ENCODE measurements at regions not wholly inside any gene's neighbourhood (a gene's known extent, or its start where the extent isn't known, plus 50 kb on each side); places are given as distances from the start of the nearest gene placed in this dataset.

DNA sequence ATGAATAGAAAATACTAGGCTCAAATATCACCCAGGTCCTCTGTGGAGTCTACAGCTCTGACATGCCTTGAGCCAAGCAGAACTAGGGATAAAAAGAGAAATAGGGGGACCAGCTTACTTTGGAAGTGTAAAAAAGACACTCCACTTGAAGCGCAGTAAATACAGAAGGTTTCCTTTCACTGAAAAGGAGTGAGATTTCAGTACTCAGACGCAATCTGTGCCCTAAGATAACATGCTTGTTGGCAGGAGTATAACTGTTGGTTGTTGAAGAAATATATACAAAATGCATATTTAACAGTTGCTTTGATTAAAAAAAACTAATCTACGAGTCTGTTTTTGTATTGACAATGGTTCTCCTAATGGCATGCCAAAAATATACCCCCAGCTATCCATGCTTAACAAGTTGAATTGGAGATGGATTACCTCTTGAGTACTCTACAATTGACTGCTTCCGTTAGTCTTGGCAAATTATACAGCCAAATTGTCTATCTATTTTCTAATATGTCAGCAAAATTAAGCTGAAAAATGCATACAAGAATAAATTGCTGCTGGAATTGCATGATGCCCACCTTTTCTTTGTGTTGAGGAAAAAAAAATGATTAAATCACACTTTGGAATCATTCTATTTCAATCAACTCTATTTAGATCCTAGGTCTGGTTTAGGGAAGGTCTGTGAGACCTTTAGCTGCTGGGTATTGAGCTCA is 91.6 kb downstream of the FAT3 start:
- no peak for TF ChIP-seq SMC3 (IDR thresholded peaks at IDR 0.05; ENCODE audit: low read depth, low read length)
- TF ChIP-seq MXI1 (IDR thresholded peaks at IDR 0.05; ENCODE audit: low read depth, low read length) = no peak
- TF ChIP-seq, protein P1, sequence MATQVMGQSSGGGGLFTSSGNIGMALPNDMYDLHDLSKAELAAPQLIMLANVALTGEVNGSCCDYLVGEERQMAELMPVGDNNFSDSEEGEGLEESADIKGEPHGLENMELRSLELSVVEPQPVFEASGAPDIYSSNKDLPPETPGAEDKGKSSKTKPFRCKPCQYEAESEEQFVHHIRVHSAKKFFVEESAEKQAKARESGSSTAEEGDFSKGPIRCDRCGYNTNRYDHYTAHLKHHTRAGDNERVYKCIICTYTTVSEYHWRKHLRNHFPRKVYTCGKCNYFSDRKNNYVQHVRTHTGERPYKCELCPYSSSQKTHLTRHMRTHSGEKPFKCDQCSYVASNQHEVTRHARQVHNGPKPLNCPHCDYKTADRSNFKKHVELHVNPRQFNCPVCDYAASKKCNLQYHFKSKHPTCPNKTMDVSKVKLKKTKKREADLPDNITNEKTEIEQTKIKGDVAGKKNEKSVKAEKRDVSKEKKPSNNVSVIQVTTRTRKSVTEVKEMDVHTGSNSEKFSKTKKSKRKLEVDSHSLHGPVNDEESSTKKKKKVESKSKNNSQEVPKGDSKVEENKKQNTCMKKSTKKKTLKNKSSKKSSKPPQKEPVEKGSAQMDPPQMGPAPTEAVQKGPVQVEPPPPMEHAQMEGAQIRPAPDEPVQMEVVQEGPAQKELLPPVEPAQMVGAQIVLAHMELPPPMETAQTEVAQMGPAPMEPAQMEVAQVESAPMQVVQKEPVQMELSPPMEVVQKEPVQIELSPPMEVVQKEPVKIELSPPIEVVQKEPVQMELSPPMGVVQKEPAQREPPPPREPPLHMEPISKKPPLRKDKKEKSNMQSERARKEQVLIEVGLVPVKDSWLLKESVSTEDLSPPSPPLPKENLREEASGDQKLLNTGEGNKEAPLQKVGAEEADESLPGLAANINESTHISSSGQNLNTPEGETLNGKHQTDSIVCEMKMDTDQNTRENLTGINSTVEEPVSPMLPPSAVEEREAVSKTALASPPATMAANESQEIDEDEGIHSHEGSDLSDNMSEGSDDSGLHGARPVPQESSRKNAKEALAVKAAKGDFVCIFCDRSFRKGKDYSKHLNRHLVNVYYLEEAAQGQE (IDR thresholded peaks at IDR 0.05; ENCODE audit: low read depth, low read length) = no peak
- TF ChIP-seq RFX5 (IDR thresholded peaks at IDR 0.05; ENCODE audit: low read length) = no peak
- no peak for TF ChIP-seq POLR2AphosphoS5 (IDR thresholded peaks at IDR 0.05; ENCODE audit: low read depth, low read length)
- TF ChIP-seq, protein P2, sequence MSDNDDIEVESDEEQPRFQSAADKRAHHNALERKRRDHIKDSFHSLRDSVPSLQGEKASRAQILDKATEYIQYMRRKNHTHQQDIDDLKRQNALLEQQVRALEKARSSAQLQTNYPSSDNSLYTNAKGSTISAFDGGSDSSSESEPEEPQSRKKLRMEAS (IDR thresholded peaks at IDR 0.05; ENCODE audit: low read depth) = no peak
- no peak for TF ChIP-seq GABPA (IDR thresholded peaks at IDR 0.05; ENCODE audit: low read depth)
- no peak for TF ChIP-seq RAD21 (IDR thresholded peaks at IDR 0.05; ENCODE audit: low read length)
- TF ChIP-seq EP300 (IDR thresholded peaks at IDR 0.05; ENCODE audit: borderline replicate concordance in 1 of 2, low read depth in 1 of 2, low read length in 1 of 2) = no peak
- TF ChIP-seq ZBTB33 (IDR thresholded peaks at IDR 0.05; ENCODE audit: borderline replicate concordance, low read depth) = no peak
- no peak for TF ChIP-seq FOSL2 (IDR thresholded peaks at IDR 0.05; ENCODE audit: borderline replicate concordance, low read depth)
- TF ChIP-seq YY1 (IDR thresholded peaks at IDR 0.05; ENCODE audit: low read depth) = no peak
- TF ChIP-seq CHD2 (IDR thresholded peaks at IDR 0.05; ENCODE audit: low read length, partially characterized antibody) = no peak
- TF ChIP-seq TAF1 (IDR thresholded peaks at IDR 0.05; ENCODE audit: borderline replicate concordance, low read depth, low read length) = no peak
- no peak for TF ChIP-seq JUND (IDR thresholded peaks at IDR 0.05)
- TF ChIP-seq TEAD4 (IDR thresholded peaks at IDR 0.05; ENCODE audit: borderline replicate concordance, insufficient read depth) = no peak
- TF ChIP-seq, protein P3, sequence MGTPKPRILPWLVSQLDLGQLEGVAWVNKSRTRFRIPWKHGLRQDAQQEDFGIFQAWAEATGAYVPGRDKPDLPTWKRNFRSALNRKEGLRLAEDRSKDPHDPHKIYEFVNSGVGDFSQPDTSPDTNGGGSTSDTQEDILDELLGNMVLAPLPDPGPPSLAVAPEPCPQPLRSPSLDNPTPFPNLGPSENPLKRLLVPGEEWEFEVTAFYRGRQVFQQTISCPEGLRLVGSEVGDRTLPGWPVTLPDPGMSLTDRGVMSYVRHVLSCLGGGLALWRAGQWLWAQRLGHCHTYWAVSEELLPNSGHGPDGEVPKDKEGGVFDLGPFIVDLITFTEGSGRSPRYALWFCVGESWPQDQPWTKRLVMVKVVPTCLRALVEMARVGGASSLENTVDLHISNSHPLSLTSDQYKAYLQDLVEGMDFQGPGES (IDR thresholded peaks at IDR 0.05; ENCODE audit: low read depth, low read length) = no peak
- TF ChIP-seq NFIC (IDR thresholded peaks at IDR 0.05; ENCODE audit: borderline replicate concordance) = no peak
- no peaks in the 10 kb centered on the region for H3K4me1 ChIP-seq (ENCODE audit: control insufficient read depth in 1 of 2, insufficient read depth in 2 of 2, low read depth in 1 of 2, low read length in 1 of 2)
- ChIA-PET CTCF (no interaction called here), POLR2A (no interaction called here)
- no peaks in the 10 kb centered on the region for H3K36me3 ChIP-seq (replicated peaks in 1 of 2; ENCODE audit: control insufficient read depth in 1 of 2, insufficient read depth in 2 of 2, low read length in 1 of 2)
- H3K4me3 ChIP-seq (ENCODE audit: low read depth in 2 of 2, low read length in 1 of 2) = no peak overlapping the region
- H3K4me2 ChIP-seq = no peak overlapping the region
- no peak overlapping the region for H3K9ac ChIP-seq
- H3K27ac ChIP-seq (ENCODE audit: low read depth in 2 of 2, low read length in 1 of 2) = no peak overlapping the region
- H3K9me2 ChIP-seq = no peaks in the 10 kb centered on the region
- no peaks in the 10 kb centered on the region for H3K27me3 ChIP-seq (ENCODE audit: insufficient read depth)
- no peak overlapping the region for H2AFZ ChIP-seq (ENCODE audit: low read depth)
- 75% methylated on average over 4 of the region's 4 CpGs for WGBS (ENCODE audit: low lambda C conversion rate)
- no peaks in the 10 kb centered on the region for H3K9me3 ChIP-seq
- H3F3A ChIP-seq (replicated peaks; ENCODE audit: insufficient read depth) = no peaks in the 10 kb centered on the region
- DNase-seq = no peak
- no peaks in the 10 kb centered on the region for H4K20me1 ChIP-seq (ENCODE audit: insufficient read depth)
- no peaks in the 10 kb centered on the region for H3K79me2 ChIP-seq (ENCODE audit: insufficient read depth)

Data from SK-N-SH (cell line).